ENCODE measurements at regions not wholly inside any gene's neighbourhood (a gene's known extent, or its start where the extent isn't known, plus 50 kb on each side); places are given as distances from the start of the nearest gene placed in this dataset.

DNA sequence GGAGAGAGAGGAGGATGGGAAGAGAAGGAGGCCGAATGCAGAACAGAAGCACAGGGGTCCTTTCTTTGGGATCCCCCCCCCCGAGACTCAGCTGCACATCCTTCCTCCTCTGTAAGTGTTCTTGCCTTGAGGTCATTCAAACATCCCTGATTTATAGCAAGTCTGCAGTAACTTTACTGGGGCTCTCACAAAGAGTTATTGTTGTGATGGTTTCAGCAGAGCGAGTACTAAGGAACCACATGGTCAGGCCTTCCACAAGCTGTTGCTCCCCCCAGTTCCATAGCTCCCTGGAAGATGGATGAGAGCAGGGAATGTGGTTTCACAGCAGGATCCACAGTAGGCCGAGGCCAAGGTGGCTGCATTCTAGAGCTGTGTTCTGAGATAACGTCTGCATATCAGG is 351.4 kb upstream of the CDH4 start:
- no peaks in the 10 kb centered on the region for H3K36me3 ChIP-seq
- TF ChIP-seq, protein P1, sequence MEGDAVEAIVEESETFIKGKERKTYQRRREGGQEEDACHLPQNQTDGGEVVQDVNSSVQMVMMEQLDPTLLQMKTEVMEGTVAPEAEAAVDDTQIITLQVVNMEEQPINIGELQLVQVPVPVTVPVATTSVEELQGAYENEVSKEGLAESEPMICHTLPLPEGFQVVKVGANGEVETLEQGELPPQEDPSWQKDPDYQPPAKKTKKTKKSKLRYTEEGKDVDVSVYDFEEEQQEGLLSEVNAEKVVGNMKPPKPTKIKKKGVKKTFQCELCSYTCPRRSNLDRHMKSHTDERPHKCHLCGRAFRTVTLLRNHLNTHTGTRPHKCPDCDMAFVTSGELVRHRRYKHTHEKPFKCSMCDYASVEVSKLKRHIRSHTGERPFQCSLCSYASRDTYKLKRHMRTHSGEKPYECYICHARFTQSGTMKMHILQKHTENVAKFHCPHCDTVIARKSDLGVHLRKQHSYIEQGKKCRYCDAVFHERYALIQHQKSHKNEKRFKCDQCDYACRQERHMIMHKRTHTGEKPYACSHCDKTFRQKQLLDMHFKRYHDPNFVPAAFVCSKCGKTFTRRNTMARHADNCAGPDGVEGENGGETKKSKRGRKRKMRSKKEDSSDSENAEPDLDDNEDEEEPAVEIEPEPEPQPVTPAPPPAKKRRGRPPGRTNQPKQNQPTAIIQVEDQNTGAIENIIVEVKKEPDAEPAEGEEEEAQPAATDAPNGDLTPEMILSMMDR (IDR thresholded peaks at IDR 0.05), result no peak
- TF ChIP-seq POLR2A (IDR thresholded peaks at IDR 0.05), result no peak
- H3K27ac ChIP-seq, result no peak overlapping the region
- no peaks in the 10 kb centered on the region for H3K27me3 ChIP-seq
- DNase-seq, result no peak
- H3K9me3 ChIP-seq, result no peaks in the 10 kb centered on the region
- no peaks in the 10 kb centered on the region for H3K4me1 ChIP-seq
- no peak overlapping the region for H3K4me3 ChIP-seq
- intact Hi-C loops (cut with DNase I; ENCODE audit: low total_unique reads), result no loop called here

DNA sequence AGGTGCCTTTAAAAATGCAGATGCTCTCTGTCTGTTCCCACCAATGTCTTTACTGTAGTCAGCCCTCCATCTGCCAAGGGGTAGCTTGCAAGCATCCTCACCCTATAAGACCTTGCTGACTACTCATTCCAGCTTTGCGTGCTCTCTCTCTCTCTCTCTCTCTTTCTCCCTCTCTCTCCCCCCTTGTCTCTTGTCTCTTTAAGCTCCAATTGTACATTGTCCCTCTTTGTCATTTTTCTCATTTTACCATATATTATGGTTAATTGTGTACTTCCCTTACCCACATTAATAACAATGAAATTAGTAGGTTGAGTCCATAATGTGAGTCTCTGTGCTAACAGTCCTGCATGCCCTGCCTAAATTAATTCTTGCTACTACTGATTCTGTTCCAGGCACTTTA is 350.2 kb upstream of the CDH4 start:
- Histone ChIP-seq H3K27me3 (no peaks in the 10 kb centered on the region), H3K27ac (no peak overlapping the region), H3K9me3 (no peaks in the 10 kb centered on the region), H3K4me3 (no peak overlapping the region), H3K36me3 (no peaks in the 10 kb centered on the region), H3K4me1 (no peaks in the 10 kb centered on the region)
- TF ChIP-seq, protein P1 (IDR thresholded peaks at IDR 0.05), result no peak
- TF ChIP-seq POLR2A (IDR thresholded peaks at IDR 0.05), result no peak
- no peak for DNase-seq
- intact Hi-C loops (cut with DNase I; ENCODE audit: low total_unique reads), result no loop called here

DNA sequence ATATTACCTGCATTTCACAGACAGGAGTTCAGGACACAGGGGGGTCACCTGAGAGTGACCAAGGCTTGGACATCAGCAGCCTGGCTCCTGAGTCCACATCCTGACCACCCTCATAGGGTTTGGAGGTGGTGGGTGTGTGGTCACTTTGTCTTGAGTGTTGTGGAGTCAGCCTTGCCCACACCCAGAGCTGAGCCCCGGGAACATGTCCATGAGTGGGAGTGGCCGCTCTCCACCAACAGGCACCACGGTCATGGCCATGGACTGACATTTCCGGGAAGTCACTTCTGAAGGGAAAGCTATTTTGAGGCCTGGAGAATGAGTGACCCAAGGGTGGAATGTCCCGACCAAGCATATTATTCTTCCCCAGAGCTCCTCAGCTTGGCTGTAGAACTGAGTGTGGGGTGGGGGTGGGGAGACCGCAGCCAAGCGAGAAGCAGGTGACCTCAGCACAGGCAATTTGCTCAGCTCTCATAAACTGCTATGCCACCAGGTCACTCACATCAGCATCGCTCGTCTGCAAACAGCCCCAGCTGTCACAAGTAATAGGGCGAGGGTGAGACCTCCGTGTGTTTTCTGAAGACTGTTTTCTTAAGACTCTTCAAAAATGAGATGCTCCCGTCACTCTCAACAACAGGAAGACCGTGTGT is 348.6 kb upstream of the CDH4 start:
- H3K4me3 ChIP-seq, result no peak overlapping the region
- no peak for DNase-seq
- H3K27me3 ChIP-seq, result no peaks in the 10 kb centered on the region
- H3K36me3 ChIP-seq, result no peaks in the 10 kb centered on the region
- no peak overlapping the region for H3K27ac ChIP-seq
- TF ChIP-seq, protein P1 (IDR thresholded peaks at IDR 0.05), result no peak
- TF ChIP-seq POLR2A (IDR thresholded peaks at IDR 0.05), result no peak
- no peaks in the 10 kb centered on the region for H3K4me1 ChIP-seq
- intact Hi-C loops (cut with DNase I; ENCODE audit: low total_unique reads), result no loop called here
- H3K9me3 ChIP-seq, result no peaks in the 10 kb centered on the region

DNA sequence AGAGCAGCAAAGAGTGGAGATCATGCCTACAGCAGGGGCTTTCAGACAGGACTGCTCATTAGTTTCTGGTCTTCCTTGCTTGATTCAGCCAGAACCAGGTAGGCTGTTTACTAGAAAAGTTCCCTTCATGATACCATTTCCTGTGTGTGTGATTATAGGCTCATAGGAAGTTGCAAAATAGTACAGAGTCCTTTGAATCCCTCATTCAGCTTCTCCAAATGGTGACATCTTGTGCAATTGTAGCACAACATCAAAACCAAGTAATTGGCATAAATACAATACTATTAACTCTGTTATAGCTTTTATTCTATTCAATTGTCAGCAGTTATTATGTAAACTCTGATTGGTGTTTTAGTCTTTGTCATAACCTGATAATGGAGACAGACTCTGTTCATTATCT is 347.3 kb upstream of the CDH4 start:
- H3K36me3 ChIP-seq, result no peaks in the 10 kb centered on the region
- DNase-seq, result no peak
- no peak overlapping the region for H3K27ac ChIP-seq
- intact Hi-C loops (cut with DNase I; ENCODE audit: low total_unique reads), result no loop called here
- no peaks in the 10 kb centered on the region for H3K27me3 ChIP-seq
- TF ChIP-seq, protein P1 (IDR thresholded peaks at IDR 0.05), result no peak
- no peak for TF ChIP-seq POLR2A (IDR thresholded peaks at IDR 0.05)
- no peak overlapping the region for H3K4me3 ChIP-seq
- H3K9me3 ChIP-seq, result no peaks in the 10 kb centered on the region
- no peaks in the 10 kb centered on the region for H3K4me1 ChIP-seq

DNA sequence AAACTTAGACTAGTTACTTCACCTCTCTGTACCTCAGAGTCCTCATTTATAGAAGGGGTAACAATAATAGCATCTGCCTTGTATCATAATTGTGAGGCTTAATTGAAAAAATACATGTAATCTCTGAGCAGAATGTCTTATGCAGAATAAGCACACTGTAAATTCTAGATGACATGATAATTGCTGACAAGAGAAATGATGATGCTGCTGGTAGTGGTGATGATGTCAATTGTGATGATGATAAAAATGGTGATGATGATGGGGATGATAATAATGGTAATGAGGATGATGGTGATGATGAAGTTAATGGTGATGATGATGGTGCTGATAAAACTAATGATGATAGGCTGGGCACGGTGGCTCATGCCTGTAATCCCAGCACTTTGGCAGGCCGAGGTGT is 346.1 kb upstream of the CDH4 start:
- intact Hi-C loops (cut with DNase I; ENCODE audit: low total_unique reads), result no loop called here
- Histone ChIP-seq H3K27ac (no peak overlapping the region), H3K4me1 (no peaks in the 10 kb centered on the region), H3K4me3 (no peak overlapping the region), H3K9me3 (no peaks in the 10 kb centered on the region), H3K36me3 (no peaks in the 10 kb centered on the region), H3K27me3 (no peaks in the 10 kb centered on the region)
- TF ChIP-seq POLR2A (IDR thresholded peaks at IDR 0.05), result no peak
- TF ChIP-seq, protein P1 (IDR thresholded peaks at IDR 0.05), result no peak
- DNase-seq, result no peak

All from uterus (tissue), 3 donors.